H1 (cell line): ENCODE measurements at regions not wholly inside any gene's neighbourhood (a gene's known extent, or its start where the extent isn't known, plus 50 kb on each side); places are given as distances from the start of the nearest gene placed in this dataset.

Experiments used
- CTCF ChIA-PET: fragments of 300-600 bp; sonication (Branson Sonifier 250); formaldehyde crosslinking; loops from one replicate; lab custom pipeline; 2021; ENCODE audit not compliant: partially characterized antibody; lab: Charles Lee
- POLR2A ChIA-PET: fragments of 300-600 bp; sonication (Branson Sonifier 250); formaldehyde crosslinking; loops from one replicate; lab custom pipeline; 2021; ENCODE audit warnings: inconsistent platforms; ENCODE audit not compliant: partially characterized antibody; lab: Charles Lee
- DNase-seq, 2 experiments: peaks; one replicate each; pipeline versions ENCODE4 v3.0.0 to v3.0.0-alpha.2; 2010 to 2022; ENCODE audit warnings: low spot score in 2 of 2, low read depth in 1 of 2, mixed read lengths in 1 of 2
- FAIRE-seq: peaks from 2 replicates; lab custom pipeline; 2011; peaks lifted over from hg19 to GRCh38; lab: Jason Lieb, UNC
- H2AFZ ChIP-seq: 2 replicates; pipeline ENCODE4 v1.8.1; 2012; ENCODE audit warnings: low read length, inconsistent platforms
- H2AK5ac ChIP-seq: 2 replicates; pipeline ENCODE4 v1.6.1; 2013; ENCODE audit warnings: low read depth, low read length
- H2BK120ac ChIP-seq: replicated peaks from 2 replicates; pipeline ENCODE3; 2013; ENCODE audit warnings: low read depth, low read length, inconsistent platforms
- H2BK12ac ChIP-seq: 2 replicates; pipeline ENCODE4 v1.6.1; 2013; ENCODE audit warnings: low read depth, low read length
- H2BK15ac ChIP-seq: 2 replicates; pipeline ENCODE4 v1.6.1; 2013; ENCODE audit warnings: low read length
- H2BK20ac ChIP-seq: 2 replicates; pipeline ENCODE4 v1.6.1; 2013; ENCODE audit warnings: low read length
- H2BK5ac ChIP-seq: 2 replicates; pipeline ENCODE4 v1.6.1; 2013; ENCODE audit warnings: low read depth, low read length
- H3K14ac ChIP-seq: 2 replicates; pipeline ENCODE4 v1.6.1; 2013; ENCODE audit warnings: inconsistent platforms; ENCODE audit not compliant: insufficient read length
- H3K18ac ChIP-seq: 2 replicates; pipeline ENCODE4 v1.6.1; 2013; ENCODE audit warnings: low read length; ENCODE audit errors: extremely low read depth
- H3K23ac ChIP-seq: 2 replicates; pipeline ENCODE4 v1.6.1; 2013; ENCODE audit warnings: inconsistent platforms; ENCODE audit not compliant: insufficient read length
- H3K23me2 ChIP-seq: 2 replicates; pipeline ENCODE4 v1.6.1; 2013; ENCODE audit warnings: low read depth, low read length
- H3K27ac ChIP-seq: 2 replicates; pipeline ENCODE4 v1.6.1; 2011; ENCODE audit warnings: low read depth, low read length, inconsistent platforms
- H3K27me3 ChIP-seq, 4 experiments: replicated peaks in 1 of 4; 1 replicate in 1 of 4; 2 replicates in 3 of 4; pipeline versions ENCODE4 v1.6.1 to v1.8.1; 2011 to 2013; ENCODE audit warnings: low read length in 3 of 4, mild to moderate bottlenecking in 3 of 4, inconsistent platforms in 2 of 4, mixed read lengths in 2 of 4, moderate library complexity in 1 of 4; ENCODE audit not compliant: control insufficient read depth in 3 of 4, insufficient read depth in 3 of 4; ENCODE audit errors: extremely low read depth in 1 of 4
- H3K36me3 ChIP-seq, 4 experiments: 2 replicates each; pipeline versions ENCODE4 v1.6.1 to v1.8.1; 2011 to 2013; ENCODE audit warnings: mild to moderate bottlenecking in 4 of 4, low read length in 3 of 4, moderate library complexity in 2 of 4, control low read depth in 1 of 4, inconsistent platforms in 1 of 4; ENCODE audit not compliant: insufficient read depth in 4 of 4, control insufficient read depth in 2 of 4
- H3K4ac ChIP-seq: replicated peaks from 2 replicates; pipeline ENCODE3; 2013; ENCODE audit warnings: low read length, low read depth, mixed read lengths, inconsistent platforms; ENCODE audit not compliant: insufficient read length
- H3K4me1 ChIP-seq, 4 experiments: replicated peaks in 1 of 4; 1 replicate in 1 of 4; 2 replicates in 3 of 4; pipeline versions ENCODE4 v1.6.1 to v1.8.1; 2011 to 2013; ENCODE audit warnings: low read length in 3 of 4, inconsistent platforms in 2 of 4, mixed read lengths in 1 of 4; ENCODE audit not compliant: insufficient read depth in 4 of 4, control insufficient read depth in 3 of 4
- H3K4me2 ChIP-seq, 2 experiments: 2 replicates each; pipeline versions ENCODE4 v1.6.1 to v1.8.1; 2011 to 2013; ENCODE audit warnings: low read depth in 2 of 2, low read length in 2 of 2, control low read depth in 1 of 2, inconsistent platforms in 1 of 2, mild to moderate bottlenecking in 1 of 2; ENCODE audit not compliant: insufficient read depth in 1 of 2
- H3K4me3 ChIP-seq, 4 experiments: fragments of 200-600, 300-600 bp in 1 of 4; sonication (generic), shearing (Covaris generic), sonication (Bioruptor Twin) in 1 of 4; 2 replicates each; pipeline versions ENCODE4 v1.5.1 to v1.8.1; 2011 to 2016; ENCODE audit warnings: low read length in 4 of 4, low read depth in 3 of 4, control low read depth in 2 of 4, inconsistent platforms in 2 of 4, mild to moderate bottlenecking in 2 of 4, mixed read lengths in 1 of 4, moderate library complexity in 1 of 4; ENCODE audit not compliant: insufficient read depth in 2 of 4; ENCODE audit errors: extremely low read depth in 1 of 4
- H3K56ac ChIP-seq: replicated peaks from 2 replicates; pipeline ENCODE3; 2013; ENCODE audit warnings: low read depth, mild to moderate bottlenecking, mixed read lengths, low read length, inconsistent platforms; ENCODE audit not compliant: insufficient read length
- H3K79me1 ChIP-seq: 2 replicates; pipeline ENCODE4 v1.6.1; 2013; ENCODE audit warnings: low read depth, low read length, control low read depth
- H3K79me2 ChIP-seq, 2 experiments: 2 replicates each; pipeline versions ENCODE4 v1.6.1 to v1.8.1; 2012 to 2013; ENCODE audit warnings: low read length in 2 of 2, mild to moderate bottlenecking in 2 of 2, inconsistent platforms in 1 of 2; ENCODE audit not compliant: insufficient read depth in 2 of 2, control insufficient read depth in 1 of 2
- H3K9ac ChIP-seq, 4 experiments: replicated peaks in 1 of 4; 1 replicate in 1 of 4; 2 replicates in 3 of 4; pipeline versions ENCODE4 v1.6.1 to v1.8.1; 2011 to 2013; ENCODE audit warnings: low read depth in 3 of 4, low read length in 3 of 4, control low read depth in 2 of 4, mild to moderate bottlenecking in 2 of 4, moderate library complexity in 2 of 4, inconsistent platforms in 1 of 4; ENCODE audit errors: extremely low read depth in 1 of 4
- H3K9me3 ChIP-seq, 2 experiments: 2 replicates each; pipeline versions ENCODE4 v1.6.1 to v1.8.1; 2012 to 2013; ENCODE audit warnings: mild to moderate bottlenecking in 2 of 2, moderate library complexity in 2 of 2, control low read depth in 1 of 2, inconsistent platforms in 1 of 2, low read depth in 1 of 2, low read length in 1 of 2, mixed read lengths in 1 of 2; ENCODE audit not compliant: insufficient read depth in 2 of 2
- H4K20me1 ChIP-seq, 2 experiments: replicated peaks in 1 of 2; 2 replicates each; pipeline versions ENCODE3 to v1.8.1; 2011 to 2013; ENCODE audit warnings: inconsistent platforms in 2 of 2, low read length in 2 of 2, mild to moderate bottlenecking in 1 of 2; ENCODE audit not compliant: insufficient read depth in 2 of 2, control insufficient read depth in 1 of 2
- H4K5ac ChIP-seq: 2 replicates; pipeline ENCODE4 v1.6.1; 2013; ENCODE audit warnings: low read length, low read depth, mixed read lengths, inconsistent platforms; ENCODE audit not compliant: insufficient read length
- H4K8ac ChIP-seq: 2 replicates; pipeline ENCODE4 v1.8.0; 2013; ENCODE audit warnings: mild to moderate bottlenecking, moderate library complexity, low read length, inconsistent platforms; ENCODE audit not compliant: insufficient read depth; ENCODE audit errors: extremely low read depth
- H4K91ac ChIP-seq: replicated peaks from 2 replicates; pipeline ENCODE3; 2013; ENCODE audit warnings: low read length, mixed read lengths, inconsistent platforms; ENCODE audit not compliant: insufficient read length
- BRCA1 ChIP-seq: IDR thresholded peaks from 2 replicates; pipeline ENCODE4 v1.6.1; 2012; ENCODE audit warnings: low read depth, low read length, improper control_type of control experiment
- POLR2A ChIP-seq, 2 experiments: IDR thresholded peaks; 1 replicate in 1 of 2; 2 replicates in 1 of 2; pipeline ENCODE4 v1.6.1; 2011; ENCODE audit warnings: low read depth in 2 of 2, low read length in 2 of 2, mild to moderate bottlenecking in 2 of 2; ENCODE audit errors: control extremely low read depth in 1 of 2
- WGBS, 2 experiments: shearing (Covaris generic) in 1 of 2; methylation state at CpG; one replicate each; pipeline versions ENCODE4 v1.1.6 to v1.1.7; 2013 to 2015; ENCODE audit warnings: low lambda C conversion rate in 2 of 2, mixed read lengths in 2 of 2, inconsistent platforms in 1 of 2, low coverage in 1 of 2, missing lambda C conversion rate in 1 of 2; ENCODE audit not compliant: insufficient replicate concordance in 2 of 2, insufficient coverage in 1 of 2, insufficient read length in 1 of 2; ENCODE audit errors: extremely low coverage in 1 of 2, missing lambda C conversion rate in 1 of 2; 5-methylcytosine and 5-hydroxymethylcytosine counted together

DNA sequence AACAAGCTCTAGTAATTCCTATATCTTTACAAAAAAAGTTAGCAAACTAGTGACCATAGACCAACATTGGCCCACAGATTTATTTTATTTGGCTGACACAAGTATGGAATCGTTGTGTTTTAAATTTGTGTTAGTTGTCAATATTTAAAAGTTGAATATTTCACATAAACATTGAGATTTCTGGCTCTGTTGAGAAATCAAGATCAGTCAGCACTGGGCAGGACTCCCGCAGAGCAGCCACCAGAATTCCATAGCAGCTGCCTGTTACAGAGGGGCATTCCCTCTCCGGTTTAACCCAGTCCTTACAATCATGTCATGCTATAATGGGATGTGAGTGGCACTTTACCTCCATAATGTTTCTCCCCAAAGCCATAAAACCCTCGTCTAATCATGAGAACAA, 79.2 kb upstream of the NRIP1 start:
- Histone ChIP-seq H3K27ac (no peak overlapping the region), H2AFZ (no peak overlapping the region), H3K36me3 (no peaks in the 10 kb centered on the region), H3K18ac (no peak overlapping the region), H3K27me3 (no peaks in the 10 kb centered on the region), H3K56ac (no peak overlapping the region), H3K79me2 (no peaks in the 10 kb centered on the region), H2BK12ac (no peak overlapping the region), H3K4ac (no peak overlapping the region), H4K20me1 (no peaks in the 10 kb centered on the region), H2BK5ac (no peak overlapping the region), H2BK120ac (no peak overlapping the region), H3K9ac (no peak overlapping the region), H4K5ac (no peak overlapping the region), H2BK15ac (no peak overlapping the region), H4K8ac (no peak overlapping the region), H3K9me3 (no peaks in the 10 kb centered on the region), H3K4me3 (no peak overlapping the region), H3K4me1 (no peaks in the 10 kb centered on the region), H3K23ac (no peak overlapping the region), H4K91ac (no peak overlapping the region), H3K14ac (no peak overlapping the region), H2AK5ac (no peak overlapping the region), H3K23me2 (no peaks in the 10 kb centered on the region), H2BK20ac (no peak overlapping the region), H3K79me1 (0 out of 2 replicates have a peak, but pooled peaks cover 2% of the 10 kb centered on the region), H3K4me2 (no peak overlapping the region)
- TF ChIP-seq BRCA1 (no peak), POLR2A (IDR thresholded peaks at IDR 0.05; ENCODE audit: control extremely low read depth in 1 of 2, low read depth in 2 of 2, low read length in 2 of 2) (no peak)
- ChIA-PET POLR2A (no interaction called here), CTCF (no interaction called here)
- 88% methylated on average over 4 of the region's 4 CpGs; no CpG with 5 or more reads in 1 of the 2 experiments for WGBS, 2 experiments
- FAIRE-seq (no peak), DNase-seq (no peak)
